HG02610 (cell line): ENCODE measurements at regions not wholly inside any gene's neighbourhood (a gene's known extent, or its start where the extent isn't known, plus 50 kb on each side); places are given as distances from the start of the nearest gene placed in this dataset.

ENCODE experiments used
- ATAC-seq: cut with Tn5 transposase; IDR thresholded peaks from one replicate; pipeline ENCODE4 v1.9.1; 2021; ENCODE audit warnings: mild to moderate bottlenecking, moderate library complexity; ENCODE audit not compliant: unreplicated experiment

- no peak for ATAC-seq
These were observed 114.7 kb upstream of the ERCC6L2 start for GRCh38 chr9:95760791-95761190.

- ATAC-seq, result no peak
These were observed 118.1 kb upstream of the ERCC6L2 start for GRCh38 chr9:95757439-95757838.

- no peak for ATAC-seq
These were observed 118.5 kb upstream of the ERCC6L2 start for GRCh38 chr9:95756986-95757385.

GRCh38 chr9:95756101-95756500 lies 119.4 kb upstream of the ERCC6L2 start:
- no peak for ATAC-seq

GRCh38 chr9:95755421-95755730 lies 120.1 kb upstream of the ERCC6L2 start:
- ATAC-seq, result no peak

GRCh38 chr9:95754533-95755420 lies 120.7 kb upstream of the ERCC6L2 start:
- no peak for ATAC-seq

GRCh38 chr9:95753762-95754465 lies 121.6 kb upstream of the ERCC6L2 start:
- ATAC-seq, result no peak

GRCh38 chr9:95752129-95752731 lies 123.3 kb upstream of the ERCC6L2 start:
- no peak for ATAC-seq

GRCh38 chr9:95751520-95751790 lies 124.0 kb upstream of the ERCC6L2 start:
- ATAC-seq, result no peak

- no peak for ATAC-seq
These were observed 124.6 kb upstream of the ERCC6L2 start for GRCh38 chr9:95750725-95751519.

GRCh38 chr9:95749493-95749892 lies 126.0 kb upstream of the ERCC6L2 start:
- no peak for ATAC-seq

- no peak for ATAC-seq
These were observed 128.9 kb upstream of the ERCC6L2 start for GRCh38 chr9:95746408-95747180.

- ATAC-seq, result no peak
These were observed 132.7 kb upstream of the ERCC6L2 start for GRCh38 chr9:95742821-95743220.

- ATAC-seq, result no peak
These were observed 133.9 kb upstream of the ERCC6L2 start for GRCh38 chr9:95741631-95742030.

GRCh38 chr9:95740217-95741004 lies 135.1 kb upstream of the ERCC6L2 start:
- no peak for ATAC-seq

GRCh38 chr9:95738438-95738837 lies 137.1 kb upstream of the ERCC6L2 start:
- no peak for ATAC-seq

GRCh38 chr9:95736891-95737522 lies 138.5 kb upstream of the ERCC6L2 start:
- ATAC-seq, result no peak

GRCh38 chr9:95736370-95736769 lies 139.1 kb upstream of the ERCC6L2 start:
- no peak for ATAC-seq

- ATAC-seq, result no peak
These were observed 139.8 kb upstream of the ERCC6L2 start for GRCh38 chr9:95735701-95736100.
